ENCODE measurements at regions not wholly inside any gene's neighbourhood (a gene's known extent, or its start where the extent isn't known, plus 50 kb on each side); places are given as distances from the start of the nearest gene placed in this dataset.
A peak's percentile ranks its signal among the peaks of the same experiment; 100 is the strongest.

DNA sequence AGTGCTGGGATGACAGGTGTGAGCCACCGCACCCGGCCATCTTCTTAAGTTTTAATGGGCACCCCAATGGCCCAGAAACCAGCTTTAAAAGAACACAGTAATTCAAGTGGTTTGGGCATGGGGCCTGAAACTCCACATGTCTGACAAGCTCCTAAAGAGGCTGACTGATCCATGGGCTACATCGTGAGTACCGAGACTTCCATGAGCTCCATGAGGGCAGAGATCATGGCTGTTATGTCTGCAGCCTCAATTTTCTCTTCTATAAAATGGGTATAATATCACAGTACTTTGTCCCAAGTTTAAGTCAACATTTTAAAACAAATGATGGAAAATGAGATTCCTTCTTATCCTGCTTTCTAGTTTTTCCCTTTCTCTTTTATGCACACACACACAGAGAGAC lies 397.6 kb upstream of the MAF start:
- ATAC-seq = no peak
- WGBS, 2 donors = 91 to 95% methylated on average over 4 of the region's 4 CpGs
- H3K4me3 ChIP-seq = no peak overlapping the region
- H3K4me1 ChIP-seq = no peaks in the 10 kb centered on the region
- DNase-seq = no peak
- H3K9me3 ChIP-seq = no peaks in the 10 kb centered on the region
- intact Hi-C loops (cut with DNase I) = no loop called here
- no peaks in the 10 kb centered on the region for H3K27me3 ChIP-seq
- TF ChIP-seq POLR2A (IDR thresholded peaks at IDR 0.05) = no peak
- TF ChIP-seq, protein P1, sequence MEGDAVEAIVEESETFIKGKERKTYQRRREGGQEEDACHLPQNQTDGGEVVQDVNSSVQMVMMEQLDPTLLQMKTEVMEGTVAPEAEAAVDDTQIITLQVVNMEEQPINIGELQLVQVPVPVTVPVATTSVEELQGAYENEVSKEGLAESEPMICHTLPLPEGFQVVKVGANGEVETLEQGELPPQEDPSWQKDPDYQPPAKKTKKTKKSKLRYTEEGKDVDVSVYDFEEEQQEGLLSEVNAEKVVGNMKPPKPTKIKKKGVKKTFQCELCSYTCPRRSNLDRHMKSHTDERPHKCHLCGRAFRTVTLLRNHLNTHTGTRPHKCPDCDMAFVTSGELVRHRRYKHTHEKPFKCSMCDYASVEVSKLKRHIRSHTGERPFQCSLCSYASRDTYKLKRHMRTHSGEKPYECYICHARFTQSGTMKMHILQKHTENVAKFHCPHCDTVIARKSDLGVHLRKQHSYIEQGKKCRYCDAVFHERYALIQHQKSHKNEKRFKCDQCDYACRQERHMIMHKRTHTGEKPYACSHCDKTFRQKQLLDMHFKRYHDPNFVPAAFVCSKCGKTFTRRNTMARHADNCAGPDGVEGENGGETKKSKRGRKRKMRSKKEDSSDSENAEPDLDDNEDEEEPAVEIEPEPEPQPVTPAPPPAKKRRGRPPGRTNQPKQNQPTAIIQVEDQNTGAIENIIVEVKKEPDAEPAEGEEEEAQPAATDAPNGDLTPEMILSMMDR (IDR thresholded peaks at IDR 0.05) = no peak
- H3K27ac ChIP-seq = no peak overlapping the region
- no peaks in the 10 kb centered on the region for H3K36me3 ChIP-seq (replicated peaks in 1 of 2; ENCODE audit: insufficient read depth in 1 of 2, low read depth in 2 of 2)

DNA sequence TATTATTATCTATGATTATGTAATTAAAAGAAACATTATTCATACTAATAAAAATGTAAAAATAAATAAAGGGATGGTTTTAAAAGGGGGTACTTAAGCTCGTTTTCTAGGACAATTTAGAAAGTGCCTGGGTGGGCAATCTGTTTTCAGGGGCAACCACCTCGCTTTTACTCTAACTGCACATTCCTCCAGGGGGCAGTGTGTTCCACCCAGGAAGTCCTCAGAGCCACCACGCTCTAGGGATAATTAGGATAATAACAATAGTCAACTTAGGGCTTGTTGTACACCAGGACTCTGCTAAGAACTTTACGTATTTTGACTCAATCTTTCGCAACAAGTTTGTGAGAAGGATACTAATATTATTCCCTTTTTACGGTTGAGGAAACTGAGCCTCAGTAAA lies 396.7 kb upstream of the MAF start:
- Histone ChIP-seq H3K4me3 (no peak overlapping the region), H3K36me3 (replicated peaks in 1 of 2; ENCODE audit: insufficient read depth in 1 of 2, low read depth in 2 of 2) (no peaks in the 10 kb centered on the region), H3K9me3 (no peaks in the 10 kb centered on the region), H3K4me1 (no peaks in the 10 kb centered on the region), H3K27ac (no peak overlapping the region), H3K27me3 (no peaks in the 10 kb centered on the region)
- WGBS, 2 donors = 68 to 70% methylated on average over 6 of the region's 6 CpGs
- TF ChIP-seq POLR2A (IDR thresholded peaks at IDR 0.05) = no peak
- TF ChIP-seq, protein P1 (IDR thresholded peaks at IDR 0.05) = peak in 3 of 7 experiments; percentile 10 to 15 (median 13)
- DNase-seq (no peak), ATAC-seq (no peak)
- intact Hi-C loops (cut with DNase I) = no loop called here

DNA sequence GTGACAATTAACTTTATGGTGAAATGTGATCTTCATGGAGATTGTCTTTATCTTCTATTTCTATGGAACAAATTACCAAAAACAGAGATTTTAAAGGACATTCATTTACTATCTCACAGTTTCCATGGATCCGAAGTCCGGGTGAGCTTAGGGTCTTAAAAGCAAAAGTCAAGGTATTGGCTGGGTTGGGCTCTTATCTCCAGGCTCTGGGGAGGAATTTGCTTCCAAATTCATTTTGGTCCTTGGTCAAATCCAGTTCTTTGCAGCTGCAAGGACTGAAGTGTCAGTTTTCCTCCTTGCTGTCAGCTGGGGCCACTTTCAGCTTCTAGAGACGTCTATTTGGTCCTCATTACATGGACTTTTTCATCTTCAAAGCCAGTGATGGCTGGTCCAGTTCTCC lies 395.8 kb upstream of the MAF start:
- H3K27me3 ChIP-seq = no peaks in the 10 kb centered on the region
- ATAC-seq (no peak), DNase-seq (no peak)
- TF ChIP-seq POLR2A (IDR thresholded peaks at IDR 0.05) = no peak
- TF ChIP-seq, protein P1 (IDR thresholded peaks at IDR 0.05) = no peak
- intact Hi-C loops (cut with DNase I) = no loop called here
- no peaks in the 10 kb centered on the region for H3K4me1 ChIP-seq
- 87 to 92% methylated on average over 3 of the region's 3 CpGs for WGBS, 2 donors
- no peak overlapping the region for H3K27ac ChIP-seq
- H3K4me3 ChIP-seq = no peak overlapping the region
- no peaks in the 10 kb centered on the region for H3K9me3 ChIP-seq
- H3K36me3 ChIP-seq (replicated peaks in 1 of 2; ENCODE audit: insufficient read depth in 1 of 2, low read depth in 2 of 2) = no peaks in the 10 kb centered on the region

DNA sequence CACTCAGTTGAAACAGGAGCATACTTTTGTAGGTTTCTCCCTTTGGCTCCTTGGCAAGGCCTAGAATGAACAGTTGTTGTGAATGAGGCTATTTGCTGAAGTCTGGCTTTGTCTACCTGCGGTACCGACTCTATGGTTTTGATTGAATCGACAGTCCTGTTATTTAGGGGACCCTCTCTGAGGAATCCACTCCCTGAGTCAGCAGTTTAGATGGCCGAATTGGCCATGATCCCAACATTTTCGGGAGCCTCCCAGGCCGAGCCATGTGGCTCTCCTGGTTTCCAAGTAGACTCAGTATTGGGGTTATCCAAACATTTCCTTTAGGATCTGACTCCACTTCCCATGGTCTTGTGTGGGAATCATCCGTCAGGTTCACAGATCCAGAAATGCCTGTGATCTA lies 394.8 kb upstream of the MAF start:
- H3K9me3 ChIP-seq = no peaks in the 10 kb centered on the region

DNA sequence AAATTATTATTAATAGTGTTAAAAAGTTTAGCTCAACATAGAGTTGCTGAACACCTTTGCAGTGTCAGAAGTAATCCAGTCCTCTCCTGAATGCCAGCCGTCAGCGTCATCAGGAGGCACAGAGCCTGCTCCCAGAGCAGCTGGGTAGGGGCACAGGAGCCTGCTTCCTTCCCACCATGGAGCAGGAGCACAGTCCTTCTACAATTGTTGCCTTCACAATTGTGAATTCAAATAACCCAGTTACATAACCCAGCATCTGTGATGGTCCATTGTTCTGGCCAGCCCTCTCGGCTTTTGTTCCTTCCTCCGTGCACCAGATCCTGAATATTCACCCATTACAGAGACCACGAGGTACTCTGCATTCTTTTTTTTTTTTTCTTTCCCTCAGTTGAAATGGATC lies 393.9 kb upstream of the MAF start:
- Histone ChIP-seq H3K4me1 (no peaks in the 10 kb centered on the region), H3K27me3 (no peaks in the 10 kb centered on the region), H3K9me3 (no peaks in the 10 kb centered on the region), H3K27ac (no peak overlapping the region), H3K4me3 (no peak overlapping the region), H3K36me3 (replicated peaks in 1 of 2; ENCODE audit: insufficient read depth in 1 of 2, low read depth in 2 of 2) (no peaks in the 10 kb centered on the region)
- 64 to 80% methylated on average over 5 of the region's 5 CpGs for WGBS, 2 donors
- DNase-seq (no peak), ATAC-seq (no peak)
- intact Hi-C loops (cut with DNase I) = no loop called here
- no peak for TF ChIP-seq POLR2A (IDR thresholded peaks at IDR 0.05)
- TF ChIP-seq, protein P1 (IDR thresholded peaks at IDR 0.05) = no peak

More for the DNA sequence above, 394.8 kb upstream of the MAF start:
- Histone ChIP-seq H3K4me3 (no peak overlapping the region), H3K36me3 (replicated peaks in 1 of 2; ENCODE audit: insufficient read depth in 1 of 2, low read depth in 2 of 2) (no peaks in the 10 kb centered on the region), H3K4me1 (no peaks in the 10 kb centered on the region), H3K27ac (no peak overlapping the region), H3K27me3 (no peaks in the 10 kb centered on the region)
- no peak for ATAC-seq
- intact Hi-C loops (cut with DNase I) = no loop called here
- TF ChIP-seq POLR2A (IDR thresholded peaks at IDR 0.05) = no peak
- TF ChIP-seq, protein P1 (IDR thresholded peaks at IDR 0.05) = no peak
- 85 to 90% methylated on average over 7 of the region's 7 CpGs for WGBS, 2 donors
- DNase-seq = no peak
